ENCODE measurements at regions not wholly inside any gene's neighbourhood (a gene's known extent, or its start where the extent isn't known, plus 50 kb on each side); places are given as distances from the start of the nearest gene placed in this dataset.

GRCh38 chr4:96305030-96305429, 465.1 kb downstream of the PDHA2 start:
- Histone ChIP-seq H4K12ac (ENCODE audit: low read depth, low read length) (no peak overlapping the region), H3K9ac (ENCODE audit: low read length) (no peak overlapping the region), H3K36me3 (ENCODE audit: control insufficient read depth in 1 of 2, insufficient read depth in 2 of 2, low read length in 2 of 2) (no peaks in the 10 kb centered on the region), H3K4me2 (ENCODE audit: low read length) (no peak overlapping the region), H3K14ac (ENCODE audit: low read length) (no peak overlapping the region), H2BK5ac (ENCODE audit: low read depth, low read length, poor library complexity) (no peak overlapping the region), H2AFZ (ENCODE audit: insufficient read depth, low read length, poor library complexity) (no peak overlapping the region), H3K18ac (ENCODE audit: low read length) (no peak overlapping the region), H2AK5ac (ENCODE audit: low read length) (no peak overlapping the region), H3K9me3 (ENCODE audit: insufficient read depth, low read depth, low read length) (no peaks in the 10 kb centered on the region), H3K4ac (ENCODE audit: low read depth, low read length) (no peak overlapping the region), H3K79me1 (ENCODE audit: low read length) (no peaks in the 10 kb centered on the region), H4K91ac (ENCODE audit: low read depth, low read length) (no peak overlapping the region), H2BK12ac (ENCODE audit: low read length) (no peak overlapping the region), H3K79me2 (ENCODE audit: control insufficient read depth, insufficient read depth, low read length, poor library complexity) (no peaks in the 10 kb centered on the region), H3K27ac (ENCODE audit: low read depth, low read length) (no peak overlapping the region), H3K23ac (ENCODE audit: low read length) (no peak overlapping the region), H3K4me1 (ENCODE audit: control insufficient read depth in 1 of 2, insufficient read depth in 2 of 2, low read length in 2 of 2) (no peaks in the 10 kb centered on the region), H2BK120ac (ENCODE audit: insufficient read depth, low read length, poor library complexity) (no peak overlapping the region), H3K27me3 (ENCODE audit: insufficient read depth, low read length) (no peaks in the 10 kb centered on the region), H3K4me3 (ENCODE audit: low read depth, low read length) (no peak overlapping the region), H4K8ac (ENCODE audit: low read depth, low read length) (no peak overlapping the region)
- WGBS (ENCODE audit: extremely low coverage, insufficient coverage, insufficient read length), result no CpG with 5 or more reads among the region's 1 CpG
- peak; percentile 27 to 74 for DNase-seq

GRCh38 chr4:96312046-96312685, 472.3 kb downstream of the PDHA2 start:
- Histone ChIP-seq H2AFZ (ENCODE audit: insufficient read depth, low read length, poor library complexity) (no peak overlapping the region), H3K18ac (ENCODE audit: low read length) (no peak overlapping the region), H2AK5ac (ENCODE audit: low read length) (no peak overlapping the region), H3K9ac (ENCODE audit: low read length) (no peak overlapping the region), H2BK120ac (ENCODE audit: insufficient read depth, low read length, poor library complexity) (no peak overlapping the region), H4K91ac (ENCODE audit: low read depth, low read length) (no peak overlapping the region), H4K12ac (ENCODE audit: low read depth, low read length) (no peak overlapping the region), H3K23ac (ENCODE audit: low read length) (no peak overlapping the region), H3K79me1 (ENCODE audit: low read length) (no peaks in the 10 kb centered on the region), H3K4me1 (ENCODE audit: control insufficient read depth in 1 of 2, insufficient read depth in 2 of 2, low read length in 2 of 2) (no peaks in the 10 kb centered on the region), H2BK5ac (ENCODE audit: low read depth, low read length, poor library complexity) (no peak overlapping the region), H3K14ac (ENCODE audit: low read length) (no peak overlapping the region), H3K36me3 (ENCODE audit: control insufficient read depth in 1 of 2, insufficient read depth in 2 of 2, low read length in 2 of 2) (no peaks in the 10 kb centered on the region), H3K79me2 (ENCODE audit: control insufficient read depth, insufficient read depth, low read length, poor library complexity) (no peaks in the 10 kb centered on the region), H3K9me3 (ENCODE audit: insufficient read depth, low read depth, low read length) (no peaks in the 10 kb centered on the region), H2BK12ac (ENCODE audit: low read length) (no peak overlapping the region), H4K8ac (ENCODE audit: low read depth, low read length) (no peak overlapping the region), H3K4me2 (ENCODE audit: low read length) (no peak overlapping the region), H3K4me3 (ENCODE audit: low read depth, low read length) (no peak overlapping the region), H3K27me3 (ENCODE audit: insufficient read depth, low read length) (no peaks in the 10 kb centered on the region), H3K4ac (ENCODE audit: low read depth, low read length) (no peak overlapping the region), H3K27ac (ENCODE audit: low read depth, low read length) (no peak overlapping the region)
- no peak for DNase-seq
- no CpG with 5 or more reads among the region's 4 CpGs for WGBS (ENCODE audit: extremely low coverage, insufficient coverage, insufficient read length)

- H3K9ac ChIP-seq (ENCODE audit: low read length), result no peak overlapping the region
- no peak overlapping the region for H3K14ac ChIP-seq (ENCODE audit: low read length)
- no peak overlapping the region for H3K18ac ChIP-seq (ENCODE audit: low read length)
- no peaks in the 10 kb centered on the region for H3K27me3 ChIP-seq (ENCODE audit: insufficient read depth, low read length)
- no peak overlapping the region for H2AK5ac ChIP-seq (ENCODE audit: low read length)
- H4K12ac ChIP-seq (ENCODE audit: low read depth, low read length), result no peak overlapping the region
- no peak overlapping the region for H2AFZ ChIP-seq (ENCODE audit: insufficient read depth, low read length, poor library complexity)
- H3K4me2 ChIP-seq (ENCODE audit: low read length), result no peak overlapping the region
- no peak overlapping the region for H3K4ac ChIP-seq (ENCODE audit: low read depth, low read length)
- H4K91ac ChIP-seq (ENCODE audit: low read depth, low read length), result no peak overlapping the region
- H3K4me1 ChIP-seq (ENCODE audit: control insufficient read depth in 1 of 2, insufficient read depth in 2 of 2, low read length in 2 of 2), result no peaks in the 10 kb centered on the region
- no peak overlapping the region for H3K23ac ChIP-seq (ENCODE audit: low read length)
- H2BK120ac ChIP-seq (ENCODE audit: insufficient read depth, low read length, poor library complexity), result no peak overlapping the region
- no peaks in the 10 kb centered on the region for H3K79me2 ChIP-seq (ENCODE audit: control insufficient read depth, insufficient read depth, low read length, poor library complexity)
- no peaks in the 10 kb centered on the region for H3K9me3 ChIP-seq (ENCODE audit: insufficient read depth, low read depth, low read length)
- H3K36me3 ChIP-seq (ENCODE audit: control insufficient read depth in 1 of 2, insufficient read depth in 2 of 2, low read length in 2 of 2), result no peaks in the 10 kb centered on the region
- no peak overlapping the region for H2BK12ac ChIP-seq (ENCODE audit: low read length)
- no peak overlapping the region for H2BK5ac ChIP-seq (ENCODE audit: low read depth, low read length, poor library complexity)
- no peak overlapping the region for H4K8ac ChIP-seq (ENCODE audit: low read depth, low read length)
- no CpG with 5 or more reads among the region's 2 CpGs for WGBS (ENCODE audit: extremely low coverage, insufficient coverage, insufficient read length)
- H3K27ac ChIP-seq (ENCODE audit: low read depth, low read length), result no peak overlapping the region
- H3K4me3 ChIP-seq (ENCODE audit: low read depth, low read length), result no peak overlapping the region
- no peak for DNase-seq
- no peaks in the 10 kb centered on the region for H3K79me1 ChIP-seq (ENCODE audit: low read length)
These were observed 475.9 kb downstream of the PDHA2 start for GRCh38 chr4:96315815-96316214.

- Histone ChIP-seq H3K14ac (ENCODE audit: low read length) (no peak overlapping the region), H3K23ac (ENCODE audit: low read length) (no peak overlapping the region), H3K36me3 (ENCODE audit: control insufficient read depth in 1 of 2, insufficient read depth in 2 of 2, low read length in 2 of 2) (no peaks in the 10 kb centered on the region), H2BK5ac (ENCODE audit: low read depth, low read length, poor library complexity) (no peak overlapping the region), H3K9ac (ENCODE audit: low read length) (no peak overlapping the region), H2BK12ac (ENCODE audit: low read length) (no peak overlapping the region), H4K12ac (ENCODE audit: low read depth, low read length) (no peak overlapping the region), H3K27ac (ENCODE audit: low read depth, low read length) (no peak overlapping the region), H2AK5ac (ENCODE audit: low read length) (no peak overlapping the region), H3K79me2 (ENCODE audit: control insufficient read depth, insufficient read depth, low read length, poor library complexity) (no peaks in the 10 kb centered on the region), H3K4ac (ENCODE audit: low read depth, low read length) (no peak overlapping the region), H3K4me2 (ENCODE audit: low read length) (no peak overlapping the region), H2AFZ (ENCODE audit: insufficient read depth, low read length, poor library complexity) (no peak overlapping the region), H4K91ac (ENCODE audit: low read depth, low read length) (no peak overlapping the region), H4K8ac (ENCODE audit: low read depth, low read length) (no peak overlapping the region), H3K9me3 (ENCODE audit: insufficient read depth, low read depth, low read length) (no peaks in the 10 kb centered on the region), H3K18ac (ENCODE audit: low read length) (no peak overlapping the region), H3K79me1 (ENCODE audit: low read length) (no peaks in the 10 kb centered on the region), H3K4me1 (ENCODE audit: control insufficient read depth in 1 of 2, insufficient read depth in 2 of 2, low read length in 2 of 2) (no peaks in the 10 kb centered on the region), H2BK120ac (ENCODE audit: insufficient read depth, low read length, poor library complexity) (no peak overlapping the region), H3K27me3 (ENCODE audit: insufficient read depth, low read length) (no peaks in the 10 kb centered on the region), H3K4me3 (ENCODE audit: low read depth, low read length) (no peak overlapping the region)
- no CpG with 5 or more reads among the region's 2 CpGs for WGBS (ENCODE audit: extremely low coverage, insufficient coverage, insufficient read length)
- DNase-seq, result no peak
These were observed 476.9 kb downstream of the PDHA2 start for GRCh38 chr4:96316776-96317175.

All from trophoblast cell (in vitro differentiated cells and primary cell).